Stimulated activated CD4-positive, alpha-beta T cell treated with anti-CD3 and anti-CD28 coated beads, Interleukin-4, amount 100 ng/mL, for 1 hour (primary cell): ENCODE measurements at regions not wholly inside any gene's neighbourhood (a gene's known extent, or its start where the extent isn't known, plus 50 kb on each side); places are given as distances from the start of the nearest gene placed in this dataset.

Source experiments
- DNase-seq: peaks from one replicate; pipeline ENCODE4 v3.0.0-alpha.2; 2020

DNA sequence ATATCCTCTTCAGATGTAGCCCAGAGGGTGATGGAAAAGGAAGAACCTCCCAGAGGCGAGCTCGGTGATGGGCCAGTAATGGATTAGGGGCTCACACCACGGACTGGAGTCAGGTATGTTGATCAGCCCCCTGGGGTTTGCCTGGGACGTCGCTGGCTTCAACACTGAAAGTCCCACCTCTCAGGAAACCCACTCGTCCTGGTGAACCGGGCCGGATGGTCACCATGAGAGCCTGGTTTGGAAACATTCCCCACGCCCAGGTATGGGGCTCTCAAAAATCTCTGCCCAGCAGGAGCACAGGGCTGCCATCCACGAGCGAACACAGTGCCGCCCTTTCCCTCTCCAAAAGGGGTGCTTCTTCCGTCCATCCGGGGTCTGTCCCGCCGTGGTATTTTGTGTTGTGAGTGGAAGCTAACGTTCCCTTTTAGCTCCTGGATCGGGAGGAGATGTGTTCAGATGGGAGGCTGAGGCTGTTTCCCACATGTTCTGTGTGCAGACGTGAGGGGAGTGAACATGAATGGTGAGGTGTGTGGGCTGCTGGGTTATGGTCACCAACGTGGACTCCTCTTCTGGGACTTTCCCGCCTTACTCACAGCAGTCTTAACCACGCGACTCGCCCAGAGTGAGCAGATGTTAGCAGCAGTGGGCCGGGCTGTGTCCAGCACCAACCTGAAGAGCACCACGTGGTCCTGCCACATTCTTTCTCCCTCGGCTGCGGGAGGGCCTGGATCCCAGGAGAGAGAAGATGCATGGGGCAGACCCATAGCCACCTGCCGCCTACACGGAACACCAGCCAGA lies 139.2 kb downstream of the KIF26A start:
- DNase-seq, result no peak

DNA sequence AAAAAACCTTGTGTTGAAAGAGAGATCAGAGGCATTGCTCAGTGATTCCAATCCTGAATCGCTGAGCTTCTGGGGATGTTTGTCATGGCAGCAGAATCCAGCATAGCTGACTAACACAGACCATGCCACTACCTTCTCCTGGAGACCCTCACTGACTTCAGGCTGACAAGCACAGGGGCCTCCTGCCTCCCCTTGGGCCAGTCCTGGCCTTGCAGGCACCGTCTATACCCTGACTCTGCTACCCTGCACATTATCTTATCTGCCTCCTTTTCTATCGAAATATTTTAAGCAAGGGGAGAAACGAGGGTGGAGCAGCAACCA lies 139.8 kb downstream of the KIF26A start:
- DNase-seq, result no peak

GRCh38 chr14:104280085-104280901 lies 141.9 kb downstream of the KIF26A start:
- DNase-seq, result no peak

- no peak for DNase-seq
Observed at GRCh38 chr14:104280902-104281767, 142.7 kb downstream of the KIF26A start.

- DNase-seq, result no peak
Observed at GRCh38 chr14:104281768-104282301, 143.4 kb downstream of the KIF26A start.

GRCh38 chr14:104282332-104283196 lies 144.2 kb downstream of the KIF26A start:
- no peak for DNase-seq

DNA sequence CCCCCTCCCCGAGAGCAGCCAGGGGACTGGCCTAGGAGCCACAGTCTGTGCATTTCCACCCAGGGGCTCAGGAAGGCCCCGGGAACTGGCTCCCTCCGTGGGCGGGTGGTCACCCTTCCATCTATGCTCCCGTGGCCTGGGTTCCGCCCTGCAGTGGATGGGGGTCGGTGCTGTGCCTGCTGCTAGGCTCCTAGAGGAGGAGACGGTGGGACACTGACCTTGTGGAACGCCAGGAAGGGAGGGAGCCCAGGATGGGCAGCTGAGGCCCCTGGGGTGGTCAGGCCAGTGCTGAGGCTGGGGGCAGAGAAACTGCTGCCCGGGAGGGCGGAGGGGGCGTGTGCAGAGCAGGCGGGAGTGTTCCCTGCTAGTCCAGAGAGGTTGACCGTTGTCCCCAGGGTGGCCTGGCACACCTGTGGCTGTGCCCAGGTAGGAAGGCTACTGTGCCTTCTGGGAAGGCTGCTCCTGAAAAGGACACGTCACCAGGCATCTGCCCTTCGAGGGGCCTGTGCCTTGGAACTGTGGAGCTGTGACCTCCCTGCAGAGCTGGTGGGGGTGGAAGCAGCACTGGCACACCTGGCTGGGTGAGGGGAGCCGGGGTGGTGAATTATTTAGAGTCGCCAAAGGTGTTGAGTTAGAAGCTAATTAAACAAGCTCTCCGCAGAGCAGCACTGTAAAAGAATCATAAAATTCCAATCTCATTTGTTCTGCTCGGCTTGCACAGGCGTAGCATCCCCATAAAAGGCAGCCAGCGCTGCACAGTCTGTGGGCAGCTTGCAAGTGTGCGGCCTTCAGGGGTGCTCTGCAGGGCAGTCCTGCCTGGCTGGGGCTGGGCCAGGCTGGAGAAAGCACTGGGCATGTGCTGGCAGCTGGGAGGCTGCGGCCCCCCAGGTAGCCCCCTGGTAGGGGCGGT lies 145.1 kb downstream of the KIF26A start:
- no peak for DNase-seq

- DNase-seq, result no peak
Observed at GRCh38 chr14:104284107-104284592, 145.8 kb downstream of the KIF26A start.

GRCh38 chr14:104284636-104285507 lies 146.5 kb downstream of the KIF26A start:
- no peak for DNase-seq

DNA sequence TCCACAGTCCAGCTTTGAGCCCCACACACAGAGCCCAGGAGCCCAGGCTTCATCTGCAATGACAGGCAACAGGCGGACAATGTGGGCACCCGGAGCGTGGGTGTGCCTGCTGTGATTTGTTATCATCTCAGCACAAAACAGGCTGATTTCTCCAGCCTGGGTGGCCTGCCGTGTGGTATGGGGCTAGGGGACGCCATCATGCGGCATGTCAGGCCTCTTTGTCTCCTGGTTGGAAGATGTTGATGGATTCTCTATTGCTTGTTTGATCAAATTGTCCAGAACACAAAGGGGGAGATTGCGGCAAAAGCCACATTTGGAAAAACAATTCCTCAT lies 147.1 kb downstream of the KIF26A start:
- DNase-seq, result no peak

DNA sequence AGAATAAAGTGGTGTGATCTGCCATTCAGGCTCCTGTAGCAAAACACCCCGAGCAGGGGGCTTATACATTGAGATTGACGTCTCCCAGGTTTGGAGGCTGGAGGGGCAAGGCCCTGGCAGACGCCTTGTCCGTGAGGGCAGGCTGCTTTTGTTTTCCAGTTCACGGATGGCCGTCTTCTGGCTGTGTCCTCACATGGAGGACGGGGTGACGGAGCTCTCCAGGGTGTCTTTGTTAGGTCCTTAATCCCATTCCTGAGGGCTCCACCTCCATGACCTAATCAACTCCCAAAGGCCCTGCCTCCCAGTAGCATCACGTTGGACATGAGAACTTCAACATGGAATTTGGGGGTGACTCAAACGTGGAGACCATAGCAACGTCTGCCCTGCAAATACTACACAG lies 147.7 kb downstream of the KIF26A start:
- no peak for DNase-seq

DNA sequence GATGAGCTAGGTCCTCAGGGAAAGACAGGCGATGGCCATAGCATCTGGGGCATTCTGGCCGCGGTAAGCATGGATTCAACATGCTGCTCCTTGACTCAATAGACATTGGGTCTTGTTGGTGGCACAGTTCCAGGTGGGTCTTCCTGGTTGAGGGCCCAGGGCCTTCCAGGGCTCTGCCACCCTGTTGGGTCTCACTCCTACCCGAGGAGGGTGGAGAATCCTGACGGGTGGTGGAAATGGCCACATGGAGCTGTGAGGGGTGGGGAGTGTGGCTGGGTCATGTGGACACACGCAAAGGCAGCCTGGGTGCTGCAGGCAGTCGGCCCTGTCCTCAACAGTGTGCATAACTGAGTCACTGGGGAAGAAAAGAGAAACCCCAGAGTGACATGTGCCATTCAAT lies 148.1 kb downstream of the KIF26A start:
- DNase-seq, result no peak

DNA sequence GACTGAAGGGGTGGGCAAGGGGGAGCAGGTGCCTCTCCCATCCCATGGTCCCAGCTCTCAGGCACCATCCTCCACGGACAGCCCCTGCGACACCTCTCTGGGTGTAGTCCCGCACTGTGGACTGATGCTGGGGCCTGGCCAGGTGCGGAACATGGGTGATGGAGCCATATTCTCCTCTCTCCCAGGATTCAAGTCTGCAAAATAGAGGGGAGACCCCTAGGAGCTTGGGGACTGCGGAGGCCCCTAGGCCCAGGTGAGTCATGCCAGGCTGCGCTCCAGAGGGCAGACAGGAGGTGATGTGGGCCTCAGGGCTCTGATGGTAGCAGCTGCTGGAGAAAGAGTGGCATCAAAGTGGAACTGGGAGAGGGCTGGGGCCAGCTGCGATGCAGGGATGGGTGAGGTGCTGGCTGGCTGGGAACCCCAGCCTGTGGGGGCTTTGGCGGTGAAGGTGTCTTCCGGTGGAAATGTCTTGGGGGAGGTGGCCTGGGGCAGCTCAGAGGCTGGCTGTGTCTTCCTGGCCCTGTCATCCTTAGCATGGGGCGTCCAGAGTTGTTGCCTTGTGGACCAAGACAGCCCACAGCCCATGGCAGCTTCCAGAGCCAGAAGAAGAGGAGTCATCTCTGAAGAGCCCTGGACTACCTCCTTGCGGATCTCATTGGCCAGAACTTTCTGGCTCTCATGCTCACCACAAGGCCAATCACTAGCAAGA lies 149.1 kb downstream of the KIF26A start:
- DNase-seq, result no peak

- DNase-seq, result no peak
Observed at GRCh38 chr14:104288272-104288671, 149.9 kb downstream of the KIF26A start.

DNA sequence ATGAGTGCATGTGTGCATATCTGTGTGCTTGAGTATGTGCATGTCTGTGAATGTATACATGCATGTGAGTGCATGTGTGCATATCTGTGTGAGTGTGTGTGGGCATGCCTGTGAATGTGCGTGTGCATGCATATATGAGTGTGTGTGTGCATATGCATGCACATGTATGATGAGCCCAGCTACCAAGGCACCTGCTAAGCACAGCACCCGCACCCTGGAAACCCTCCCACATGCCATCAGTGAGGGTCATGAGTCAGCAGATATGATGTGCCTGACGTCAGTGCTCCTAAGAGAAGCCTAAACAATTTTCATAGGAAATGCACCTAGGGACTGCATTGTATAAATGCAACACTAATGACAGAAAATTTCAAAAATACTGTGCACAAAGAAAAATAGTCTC lies 151.1 kb downstream of the KIF26A start:
- no peak for DNase-seq

DNA sequence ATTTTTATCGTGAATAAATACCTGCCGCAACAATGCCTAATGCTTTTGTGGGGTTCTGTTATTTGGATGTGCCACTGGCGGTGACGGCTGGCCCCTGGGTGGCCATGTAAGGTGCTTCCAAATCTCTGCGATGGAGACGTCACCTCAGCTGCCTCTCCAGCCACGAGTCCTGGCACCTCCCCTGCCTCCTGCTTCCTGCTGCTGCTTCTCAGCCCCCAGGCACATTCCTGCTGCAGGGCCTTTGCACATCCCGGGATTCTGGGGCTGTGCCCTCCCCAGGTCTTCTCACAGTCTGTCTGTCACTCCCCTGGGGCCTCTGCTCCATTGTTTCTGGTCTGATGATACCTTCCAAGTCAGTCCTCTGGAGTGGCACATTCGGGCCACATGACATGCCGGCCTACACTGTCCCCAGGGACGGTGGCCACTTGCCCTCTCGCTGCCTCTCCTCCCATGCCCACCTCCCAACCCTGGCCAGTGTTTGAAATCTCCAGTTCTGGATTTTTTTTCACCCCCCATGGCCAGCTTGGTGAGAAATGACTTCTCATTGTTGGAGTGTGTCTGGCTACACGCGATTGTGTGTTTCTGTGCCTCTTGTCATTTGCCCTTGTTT lies 151.8 kb downstream of the KIF26A start:
- no peak for DNase-seq

DNA sequence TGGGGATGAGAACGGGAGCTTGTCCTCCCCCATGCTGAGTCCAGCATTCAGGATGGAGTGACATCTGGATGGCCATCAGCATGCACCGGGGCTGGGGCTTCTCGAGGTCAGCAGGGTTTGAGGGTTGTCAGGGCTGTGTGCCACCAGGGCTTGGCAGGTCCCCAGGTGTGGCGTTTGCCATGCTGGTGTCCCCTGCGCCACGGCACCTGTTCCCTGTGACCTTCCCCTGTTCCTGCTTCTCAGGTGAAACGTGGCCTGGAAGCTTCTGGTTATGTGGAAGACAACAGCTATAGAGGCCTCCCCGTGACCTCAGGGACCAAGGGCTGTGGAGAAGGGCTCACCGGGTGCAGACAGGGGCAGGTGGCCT lies 152.4 kb downstream of the KIF26A start:
- DNase-seq, result no peak

DNA sequence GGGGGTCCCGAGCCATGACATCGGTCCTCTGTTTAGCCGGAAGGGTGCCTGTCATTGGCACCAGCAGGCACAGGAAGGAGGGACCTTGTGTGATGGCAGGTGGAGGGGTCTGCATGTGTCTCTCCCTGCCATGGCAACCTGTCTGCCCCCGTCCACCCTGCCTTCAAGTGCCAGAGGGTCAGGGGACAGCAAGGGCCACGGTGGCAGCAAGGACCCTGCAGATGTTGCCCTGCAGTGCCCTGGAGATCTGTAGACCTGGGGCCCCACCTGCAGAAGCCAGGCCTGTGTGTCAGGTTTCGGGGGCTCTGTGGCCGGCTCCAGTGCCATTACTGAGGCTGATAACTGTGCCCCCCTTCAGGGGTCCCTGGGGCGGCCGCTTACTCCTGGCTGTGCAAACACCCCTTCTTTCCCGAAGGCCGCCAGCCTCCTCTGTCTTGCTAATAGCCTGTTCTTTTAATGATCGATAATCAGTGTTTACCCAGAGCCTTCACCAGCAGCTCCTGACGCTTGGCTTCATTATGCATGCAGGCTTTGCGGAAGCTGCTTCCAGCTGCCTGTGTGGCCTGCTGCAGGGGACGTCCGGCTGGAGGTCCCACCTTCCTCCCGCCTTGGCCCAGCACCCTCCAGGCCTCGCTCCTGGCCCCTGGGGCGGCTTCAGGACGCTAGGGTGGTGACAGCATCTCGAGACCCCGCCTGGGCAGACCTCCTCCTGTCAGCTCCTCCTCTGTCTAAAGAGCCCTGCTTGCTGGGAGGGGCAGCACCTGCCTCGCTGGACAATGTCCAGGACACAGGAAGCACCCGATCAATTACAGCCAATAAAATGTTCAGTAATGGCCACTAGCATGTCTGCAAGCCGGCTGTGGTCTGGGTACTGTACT lies 153.0 kb downstream of the KIF26A start:
- DNase-seq, result no peak
